22Rv1 (cell line): ENCODE measurements at regions not wholly inside any gene's neighbourhood (a gene's known extent, or its start where the extent isn't known, plus 50 kb on each side); places are given as distances from the start of the nearest gene placed in this dataset.

ENCODE experiments used
- H3K27ac ChIP-seq: fragments of 450-650 bp; 2 replicates; pipeline ENCODE4 v1.5.1; 2017
- CTCF ChIP-seq: fragments of 450-650 bp; IDR thresholded peaks from 2 replicates; pipeline ENCODE4 v1.5.1; 2017; ENCODE audit warnings: mild to moderate bottlenecking
- ZFX ChIP-seq: fragments of 450-650 bp; IDR thresholded peaks from 2 replicates; pipeline ENCODE4 v1.6.1; 2017; ENCODE audit warnings: antibody characterized with exemption, borderline replicate concordance

GRCh38 chr12:77535734-77536133, 295.0 kb upstream of the NAV3 start:
- TF ChIP-seq ZFX (no peak), CTCF (no peak)
- no peak overlapping the region for H3K27ac ChIP-seq

GRCh38 chr12:77531912-77532311, 298.8 kb upstream of the NAV3 start:
- no peak overlapping the region for H3K27ac ChIP-seq
- no peak for TF ChIP-seq ZFX
- TF ChIP-seq CTCF, result no peak

GRCh38 chr12:77522247-77522646, 308.4 kb upstream of the NAV3 start:
- no peak for TF ChIP-seq CTCF
- TF ChIP-seq ZFX, result no peak
- H3K27ac ChIP-seq, result no peak overlapping the region

GRCh38 chr12:77521508-77522115, 309.1 kb upstream of the NAV3 start:
- H3K27ac ChIP-seq, result no peak overlapping the region
- TF ChIP-seq ZFX (no peak), CTCF (no peak)

GRCh38 chr12:77514511-77514910, 316.2 kb upstream of the NAV3 start:
- TF ChIP-seq CTCF, result no peak
- TF ChIP-seq ZFX, result no peak
- H3K27ac ChIP-seq, result no peak overlapping the region

- TF ChIP-seq ZFX, result no peak
- TF ChIP-seq CTCF, result no peak
Measured at GRCh38 chr12:77510985-77511384, 319.7 kb upstream of the NAV3 start.

GRCh38 chr12:77504466-77504865, 326.2 kb upstream of the NAV3 start:
- TF ChIP-seq CTCF (no peak), ZFX (no peak)
- H3K27ac ChIP-seq, result no peak overlapping the region

More at GRCh38 chr12:77510985-77511384, 319.7 kb upstream of the NAV3 start:
- no peak overlapping the region for H3K27ac ChIP-seq
